ENCODE measurements at regions not wholly inside any gene's neighbourhood (a gene's known extent, or its start where the extent isn't known, plus 50 kb on each side); places are given as distances from the start of the nearest gene placed in this dataset.

DNA sequence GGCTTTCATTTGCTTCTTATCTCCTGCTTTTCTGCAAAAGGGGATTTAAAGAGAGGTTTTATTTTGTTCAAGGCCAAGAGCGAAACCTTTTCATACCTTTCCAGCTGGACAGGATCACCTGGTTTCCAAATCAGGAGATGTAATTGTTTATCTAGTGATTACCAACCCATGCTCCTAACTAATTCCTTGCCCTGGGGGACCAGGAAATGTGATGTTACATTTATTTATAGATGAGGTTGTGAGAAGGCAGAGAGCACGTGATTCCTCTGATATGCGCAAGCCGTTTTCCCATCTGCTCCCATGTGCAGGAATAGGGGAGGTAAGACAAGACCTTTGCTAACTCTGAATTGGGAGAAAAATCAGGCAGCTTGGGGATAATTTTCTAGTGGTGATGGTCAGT, 507.2 kb upstream of the LARGE1 start:
- Histone ChIP-seq H3K9me1 (replicated peaks; ENCODE audit: control insufficient read depth, extremely low read depth, insufficient read depth, low read length) (no peaks in the 10 kb centered on the region), H3K4me3 (replicated peaks in 1 of 3; ENCODE audit: insufficient read depth in 1 of 3, low read depth in 1 of 3, low read length in 3 of 3) (no peak overlapping the region), H3K36me3 (ENCODE audit: control insufficient read depth in 2 of 2, extremely low read depth in 1 of 2, insufficient read depth in 2 of 2, low read length in 2 of 2) (no peaks in the 10 kb centered on the region), H3K9ac (replicated peaks; ENCODE audit: extremely low read depth, insufficient read depth, low read length) (no peak overlapping the region), H3K4me2 (ENCODE audit: insufficient read depth, low read length) (no peak overlapping the region), H3K9me3 (replicated peaks; ENCODE audit: control insufficient read depth, insufficient read depth, low read length) (peaks cover 12% of the 10 kb centered on the region), H2AFZ (ENCODE audit: low read depth, low read length) (no peak overlapping the region), H3K27ac (ENCODE audit: insufficient read depth, low read depth, low read length) (no peak overlapping the region), H3K27me3 (ENCODE audit: control insufficient read depth in 2 of 2, insufficient read depth in 2 of 2, low read length in 2 of 2) (no peaks in the 10 kb centered on the region), H3K79me2 (ENCODE audit: control insufficient read depth, insufficient read depth, low read length) (no peaks in the 10 kb centered on the region), H3K4me1 (ENCODE audit: control insufficient read depth, extremely low read depth, insufficient read depth, low read length) (no peaks in the 10 kb centered on the region), H4K20me1 (replicated peaks; ENCODE audit: control insufficient read depth, extremely low read depth, insufficient read depth, low read length) (no peaks in the 10 kb centered on the region)
- TF ChIP-seq EZH2 (IDR thresholded peaks at IDR 0.05; ENCODE audit: borderline replicate concordance, low read depth, low read length, severe bottlenecking) (no peak), JUN (IDR thresholded peaks at IDR 0.05; ENCODE audit: borderline replicate concordance, insufficient read depth, insufficient read length, low read depth) (no peak)
- CTCF ChIA-PET: no interaction called here
- no peak for DNase-seq (ENCODE audit: low read depth, low spot score)
- FAIRE-seq: no peak
- intact Hi-C loops (cut with micrococcal nuclease): no loop called here
- POLR2A ChIA-PET: no interaction called here
- no TSS peak for BruUV-seq (replicated peaks)
- dilution Hi-C loops (cut with MboI; ENCODE audit: extremely low pct_ligation_motif_present, low sequenced_read_pairs): no loop called here

DNA sequence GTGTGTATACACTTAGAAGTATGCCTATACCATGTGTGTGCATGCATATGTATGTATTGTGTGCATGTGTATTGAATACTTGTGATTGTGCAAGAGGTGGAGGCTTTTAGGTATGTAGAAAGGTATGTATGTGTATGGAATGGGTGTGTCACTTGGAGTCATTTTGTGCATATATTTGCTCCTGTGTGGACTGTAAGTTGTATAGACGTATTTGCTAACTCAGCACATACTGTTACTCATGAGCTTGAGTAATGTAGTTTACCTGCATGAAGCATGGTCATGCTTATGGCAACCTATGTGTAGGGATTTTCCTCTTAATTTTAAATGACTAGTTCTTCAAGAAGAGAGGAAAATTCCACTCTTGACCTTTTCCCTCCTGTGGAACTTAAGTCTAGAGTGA, 507.6 kb upstream of the LARGE1 start:
- Histone ChIP-seq H3K4me1 (ENCODE audit: control insufficient read depth, extremely low read depth, insufficient read depth, low read length) (no peaks in the 10 kb centered on the region), H3K36me3 (ENCODE audit: control insufficient read depth in 2 of 2, extremely low read depth in 1 of 2, insufficient read depth in 2 of 2, low read length in 2 of 2) (no peaks in the 10 kb centered on the region), H3K4me3 (replicated peaks in 1 of 3; ENCODE audit: insufficient read depth in 1 of 3, low read depth in 1 of 3, low read length in 3 of 3) (no peak overlapping the region), H4K20me1 (replicated peaks; ENCODE audit: control insufficient read depth, extremely low read depth, insufficient read depth, low read length) (no peaks in the 10 kb centered on the region), H3K79me2 (ENCODE audit: control insufficient read depth, insufficient read depth, low read length) (no peaks in the 10 kb centered on the region), H3K9ac (replicated peaks; ENCODE audit: extremely low read depth, insufficient read depth, low read length) (no peak overlapping the region), H3K9me3 (replicated peaks; ENCODE audit: control insufficient read depth, insufficient read depth, low read length) (peaks cover 12% of the 10 kb centered on the region), H2AFZ (ENCODE audit: low read depth, low read length) (no peak overlapping the region), H3K27ac (ENCODE audit: insufficient read depth, low read depth, low read length) (no peak overlapping the region), H3K9me1 (replicated peaks; ENCODE audit: control insufficient read depth, extremely low read depth, insufficient read depth, low read length) (no peaks in the 10 kb centered on the region), H3K4me2 (ENCODE audit: insufficient read depth, low read length) (no peak overlapping the region), H3K27me3 (ENCODE audit: control insufficient read depth in 2 of 2, insufficient read depth in 2 of 2, low read length in 2 of 2) (no peaks in the 10 kb centered on the region)
- ChIA-PET CTCF (no interaction called here), POLR2A (no interaction called here)
- FAIRE-seq: no peak
- TF ChIP-seq MYC (IDR thresholded peaks at IDR 0.05; ENCODE audit: low read depth, low read length) (no peak), POLR2A (IDR thresholded peaks at IDR 0.05; ENCODE audit: low read depth, low read length) (no peak), EZH2 (IDR thresholded peaks at IDR 0.05; ENCODE audit: borderline replicate concordance, low read depth, low read length, severe bottlenecking) (no peak)
- intact Hi-C loops (cut with micrococcal nuclease) (no loop called here), dilution Hi-C loops (cut with MboI; ENCODE audit: extremely low pct_ligation_motif_present, low sequenced_read_pairs) (no loop called here)
- BruUV-seq (replicated peaks): no TSS peak
- no peak for DNase-seq (ENCODE audit: low read depth, low spot score)

Measured in endothelial cell of umbilical vein (primary cell).